ENCODE measurements at regions not wholly inside any gene's neighbourhood (a gene's known extent, or its start where the extent isn't known, plus 50 kb on each side); places are given as distances from the start of the nearest gene placed in this dataset.

DNA sequence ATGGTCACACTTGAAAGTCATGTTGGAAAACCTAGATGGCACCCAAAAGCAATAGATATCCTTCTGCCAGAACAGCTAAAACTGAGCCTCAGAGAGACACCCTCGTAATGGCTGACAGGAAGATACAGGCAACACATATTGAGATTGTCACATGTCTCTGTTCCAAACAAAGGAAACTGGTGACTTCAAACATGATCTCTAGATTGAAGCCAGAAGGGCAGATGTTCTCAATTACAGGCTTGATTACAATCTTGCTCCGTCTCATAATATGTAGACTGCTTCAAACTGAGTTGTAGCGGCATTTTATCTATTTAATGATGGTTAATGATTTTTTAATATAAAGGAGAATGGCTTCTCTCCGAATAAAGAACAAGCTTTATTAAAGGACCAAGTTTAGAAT lies 774.3 kb downstream of the KCTD16 start:
- TF ChIP-seq PPARA (CRISPR knock-in tag; IDR thresholded peaks at IDR 0.05; ENCODE audit: borderline replicate concordance), result no peak
- TF ChIP-seq, protein P1, sequence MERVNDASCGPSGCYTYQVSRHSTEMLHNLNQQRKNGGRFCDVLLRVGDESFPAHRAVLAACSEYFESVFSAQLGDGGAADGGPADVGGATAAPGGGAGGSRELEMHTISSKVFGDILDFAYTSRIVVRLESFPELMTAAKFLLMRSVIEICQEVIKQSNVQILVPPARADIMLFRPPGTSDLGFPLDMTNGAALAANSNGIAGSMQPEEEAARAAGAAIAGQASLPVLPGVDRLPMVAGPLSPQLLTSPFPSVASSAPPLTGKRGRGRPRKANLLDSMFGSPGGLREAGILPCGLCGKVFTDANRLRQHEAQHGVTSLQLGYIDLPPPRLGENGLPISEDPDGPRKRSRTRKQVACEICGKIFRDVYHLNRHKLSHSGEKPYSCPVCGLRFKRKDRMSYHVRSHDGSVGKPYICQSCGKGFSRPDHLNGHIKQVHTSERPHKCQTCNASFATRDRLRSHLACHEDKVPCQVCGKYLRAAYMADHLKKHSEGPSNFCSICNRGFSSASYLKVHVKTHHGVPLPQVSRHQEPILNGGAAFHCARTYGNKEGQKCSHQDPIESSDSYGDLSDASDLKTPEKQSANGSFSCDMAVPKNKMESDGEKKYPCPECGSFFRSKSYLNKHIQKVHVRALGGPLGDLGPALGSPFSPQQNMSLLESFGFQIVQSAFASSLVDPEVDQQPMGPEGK (CRISPR knock-in tag; IDR thresholded peaks at IDR 0.05; ENCODE audit: borderline replicate concordance), result no peak
- no peak for TF ChIP-seq ZNF70 (CRISPR knock-in tag; IDR thresholded peaks at IDR 0.05)
